ENCODE measurements at regions not wholly inside any gene's neighbourhood (a gene's known extent, or its start where the extent isn't known, plus 50 kb on each side); places are given as distances from the start of the nearest gene placed in this dataset.

- DNase-seq (ENCODE audit: low spot score) = peak; percentile 14
- H3K4me2 ChIP-seq = no peak overlapping the region
Observed at GRCh38 chr14:45838597-45838996, 585.6 kb upstream of the MIS18BP1 start.

GRCh38 chr14:45819107-45819506 is 566.1 kb upstream of the MIS18BP1 start:
- Histone ChIP-seq H4K20me1 (ENCODE audit: insufficient read depth, poor library complexity, severe bottlenecking) (no peaks in the 10 kb centered on the region), H3K4me1 (ENCODE audit: insufficient read depth) (no peaks in the 10 kb centered on the region), H2AFZ (no peak overlapping the region), H3K27ac (no peak overlapping the region), H3K9me3 (ENCODE audit: low read depth) (no peaks in the 10 kb centered on the region), H3K36me3 (replicated peaks; ENCODE audit: insufficient read depth, low read depth) (no peaks in the 10 kb centered on the region), H3K9me2 (replicated peaks; ENCODE audit: insufficient read depth) (no peaks in the 10 kb centered on the region), H3K4me2 (no peak overlapping the region), H3K4me3 (no peak overlapping the region), H3K79me2 (no peaks in the 10 kb centered on the region), H3K27me3 (no peaks in the 10 kb centered on the region)
- 94% methylated on average over 2 of the region's 2 CpGs for WGBS (ENCODE audit: low lambda C conversion rate, missing lambda C conversion rate)
- no peak for DNase-seq (ENCODE audit: low spot score)
- TF ChIP-seq EZH2 (IDR thresholded peaks at IDR 0.05; ENCODE audit: borderline replicate concordance) (no peak), EZH2phosphoT487 (IDR thresholded peaks at IDR 0.05; ENCODE audit: low read depth, severe bottlenecking, unreplicated experiment) (no peak), CTCF (IDR thresholded peaks at IDR 0.05; ENCODE audit: poor library complexity) (no peak)

More at GRCh38 chr14:45838597-45838996, 585.6 kb upstream of the MIS18BP1 start:
- H3K79me2 ChIP-seq = no peaks in the 10 kb centered on the region
- no peak overlapping the region for H3K4me3 ChIP-seq
- no peaks in the 10 kb centered on the region for H3K9me3 ChIP-seq (ENCODE audit: low read depth)
- no peaks in the 10 kb centered on the region for H3K9me2 ChIP-seq (replicated peaks; ENCODE audit: insufficient read depth)
- TF ChIP-seq CTCF (IDR thresholded peaks at IDR 0.05; ENCODE audit: poor library complexity) (peak; percentile 52), EZH2phosphoT487 (IDR thresholded peaks at IDR 0.05; ENCODE audit: low read depth, severe bottlenecking, unreplicated experiment) (no peak)
- no peaks in the 10 kb centered on the region for H3K36me3 ChIP-seq (replicated peaks; ENCODE audit: insufficient read depth, low read depth)
- no peak overlapping the region for H3K27ac ChIP-seq
- no peak overlapping the region for H2AFZ ChIP-seq
- H4K20me1 ChIP-seq (ENCODE audit: insufficient read depth, poor library complexity, severe bottlenecking) = no peaks in the 10 kb centered on the region
- 51% methylated on average over 2 of the region's 2 CpGs for WGBS (ENCODE audit: low lambda C conversion rate, missing lambda C conversion rate)
- no peaks in the 10 kb centered on the region for H3K4me1 ChIP-seq (ENCODE audit: insufficient read depth)
- H3K27me3 ChIP-seq = no peaks in the 10 kb centered on the region

- TF ChIP-seq CTCF (IDR thresholded peaks at IDR 0.05; ENCODE audit: poor library complexity) (no peak), EZH2 (IDR thresholded peaks at IDR 0.05; ENCODE audit: borderline replicate concordance) (no peak), EZH2phosphoT487 (IDR thresholded peaks at IDR 0.05; ENCODE audit: low read depth, severe bottlenecking, unreplicated experiment) (no peak)
- Histone ChIP-seq H3K9me2 (replicated peaks; ENCODE audit: insufficient read depth) (no peaks in the 10 kb centered on the region), H3K27me3 (no peaks in the 10 kb centered on the region), H3K79me2 (no peaks in the 10 kb centered on the region), H3K4me3 (no peak overlapping the region), H3K36me3 (replicated peaks; ENCODE audit: insufficient read depth, low read depth) (no peaks in the 10 kb centered on the region), H3K4me1 (ENCODE audit: insufficient read depth) (no peaks in the 10 kb centered on the region), H2AFZ (no peak overlapping the region), H4K20me1 (ENCODE audit: insufficient read depth, poor library complexity, severe bottlenecking) (no peaks in the 10 kb centered on the region), H3K9me3 (ENCODE audit: low read depth) (no peaks in the 10 kb centered on the region), H3K27ac (no peak overlapping the region), H3K4me2 (no peak overlapping the region)
- 86% methylated on average over 2 of the region's 2 CpGs for WGBS (ENCODE audit: low lambda C conversion rate, missing lambda C conversion rate)
- no peak for DNase-seq (ENCODE audit: low spot score)
Observed at GRCh38 chr14:45811155-45811554, 558.2 kb upstream of the MIS18BP1 start.
